ENCODE measurements at regions not wholly inside any gene's neighbourhood (a gene's known extent, or its start where the extent isn't known, plus 50 kb on each side); places are given as distances from the start of the nearest gene placed in this dataset.
"Not testable (repeated sequence)": the region's sequence is repeated elsewhere in the genome, so short reads cannot be mapped to it uniquely, and the experiment has no call there.

DNA sequence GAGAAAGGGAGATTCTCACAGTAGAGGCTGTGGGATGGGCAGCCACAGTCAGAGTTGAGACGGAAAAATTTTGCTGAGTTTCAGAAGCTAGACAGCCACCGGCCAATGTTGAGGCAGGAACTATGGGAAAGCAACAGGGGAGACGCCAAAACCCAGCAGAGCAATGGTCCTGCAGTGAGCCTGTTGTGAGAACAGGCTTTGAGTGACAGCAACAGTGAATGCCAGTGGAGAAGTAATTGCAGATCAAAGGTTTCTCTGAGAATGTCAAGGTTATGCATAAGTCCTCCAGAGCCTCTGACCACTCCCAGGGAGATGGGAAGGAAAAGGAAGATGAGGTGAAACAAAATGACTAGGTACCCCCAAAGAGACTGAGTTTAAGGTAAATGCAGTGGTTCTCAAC, 54.2 kb upstream of the DAAM1 start:
- intact Hi-C loops (cut with micrococcal nuclease): no loop called here
- Histone ChIP-seq H3K9me3 (ENCODE audit: control insufficient read depth, insufficient read depth, low read length) (no peaks in the 10 kb centered on the region), H3K4me3 (ENCODE audit: low read length) (no peak overlapping the region), H3K4me1 (ENCODE audit: control insufficient read depth, insufficient read depth, low read length) (no peaks in the 10 kb centered on the region), H3K27ac (ENCODE audit: low read length) (no peak overlapping the region), H3K36me3 (ENCODE audit: control insufficient read depth, insufficient read depth, low read length) (no peaks in the 10 kb centered on the region), H3K27me3 (ENCODE audit: control insufficient read depth, insufficient read depth, low read length) (no peaks in the 10 kb centered on the region)
- no peaks in the 10 kb centered on the region for H3K9me3 Mint-ChIP-seq
- DNase-seq: no peak
- H3K4me1 Mint-ChIP-seq: no peaks in the 10 kb centered on the region
- no peak overlapping the region for H3K27ac Mint-ChIP-seq
- peaks cover 3% of the 10 kb centered on the region in 2 donors for H3K27me3 Mint-ChIP-seq (ENCODE audit: low read depth in 2 of 2)
- H3K36me3 Mint-ChIP-seq: no peaks in the 10 kb centered on the region
- no peak overlapping the region for H3K4me3 Mint-ChIP-seq
- TF ChIP-seq, protein P1, sequence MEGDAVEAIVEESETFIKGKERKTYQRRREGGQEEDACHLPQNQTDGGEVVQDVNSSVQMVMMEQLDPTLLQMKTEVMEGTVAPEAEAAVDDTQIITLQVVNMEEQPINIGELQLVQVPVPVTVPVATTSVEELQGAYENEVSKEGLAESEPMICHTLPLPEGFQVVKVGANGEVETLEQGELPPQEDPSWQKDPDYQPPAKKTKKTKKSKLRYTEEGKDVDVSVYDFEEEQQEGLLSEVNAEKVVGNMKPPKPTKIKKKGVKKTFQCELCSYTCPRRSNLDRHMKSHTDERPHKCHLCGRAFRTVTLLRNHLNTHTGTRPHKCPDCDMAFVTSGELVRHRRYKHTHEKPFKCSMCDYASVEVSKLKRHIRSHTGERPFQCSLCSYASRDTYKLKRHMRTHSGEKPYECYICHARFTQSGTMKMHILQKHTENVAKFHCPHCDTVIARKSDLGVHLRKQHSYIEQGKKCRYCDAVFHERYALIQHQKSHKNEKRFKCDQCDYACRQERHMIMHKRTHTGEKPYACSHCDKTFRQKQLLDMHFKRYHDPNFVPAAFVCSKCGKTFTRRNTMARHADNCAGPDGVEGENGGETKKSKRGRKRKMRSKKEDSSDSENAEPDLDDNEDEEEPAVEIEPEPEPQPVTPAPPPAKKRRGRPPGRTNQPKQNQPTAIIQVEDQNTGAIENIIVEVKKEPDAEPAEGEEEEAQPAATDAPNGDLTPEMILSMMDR (IDR thresholded peaks at IDR 0.05): no peak
- no peak for ATAC-seq
- WGBS (ENCODE audit: insufficient coverage): 88% methylated on average over 3 of the region's 3 CpGs

DNA sequence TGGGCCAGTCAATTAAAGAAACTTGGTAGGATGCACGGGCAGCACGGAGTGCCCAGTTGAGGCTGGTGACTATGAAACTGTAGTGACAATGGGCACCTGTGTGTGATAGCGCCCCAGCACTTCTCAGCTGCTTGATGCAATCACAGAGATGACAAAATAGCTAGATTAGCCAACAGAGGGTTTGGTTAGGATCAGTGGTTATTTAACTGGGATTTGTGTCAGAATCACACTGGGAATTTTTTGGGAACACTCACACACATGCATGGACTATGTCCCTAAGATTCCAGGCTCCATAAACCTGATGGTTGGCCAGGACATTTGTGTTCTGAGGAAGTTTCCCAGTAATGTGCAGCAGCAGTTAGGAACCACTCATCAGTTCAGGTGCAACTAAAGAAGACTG, 51.2 kb upstream of the DAAM1 start:
- no peak for ATAC-seq
- 92% methylated on average over 3 of the region's 3 CpGs for WGBS (ENCODE audit: insufficient coverage)

DNA sequence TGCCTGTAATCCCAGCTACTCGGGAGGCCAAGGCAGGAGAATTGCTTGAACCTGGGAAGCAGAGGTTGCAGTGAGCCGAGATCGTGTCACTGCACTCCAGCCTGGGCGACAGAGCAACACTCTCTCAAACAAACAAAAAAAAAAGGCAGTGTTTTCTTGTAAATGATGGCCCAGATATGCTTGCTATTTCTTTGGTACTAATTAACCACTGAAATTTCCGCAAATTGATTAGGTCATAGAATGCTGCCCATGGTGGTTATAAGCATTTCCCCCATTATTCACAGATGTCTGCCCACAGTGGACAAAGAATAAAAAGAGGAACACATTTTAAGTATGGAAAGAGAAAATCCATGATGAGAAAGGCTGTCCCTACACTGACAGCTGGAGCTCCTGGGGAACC, 49.9 kb upstream of the DAAM1 start:
- H3K27me3 Mint-ChIP-seq (ENCODE audit: low read depth in 2 of 2); H3K27ac ChIP-seq (ENCODE audit: low read length); intact Hi-C loops (cut with micrococcal nuclease); H3K27me3 ChIP-seq (ENCODE audit: control insufficient read depth, insufficient read depth, low read length); H3K9me3 Mint-ChIP-seq; H3K27ac Mint-ChIP-seq; H3K4me3 ChIP-seq (ENCODE audit: low read length); H3K4me1 ChIP-seq (ENCODE audit: control insufficient read depth, insufficient read depth, low read length); H3K4me3 Mint-ChIP-seq; H3K4me1 Mint-ChIP-seq; DNase-seq; ATAC-seq; H3K9me3 ChIP-seq (ENCODE audit: control insufficient read depth, insufficient read depth, low read length); H3K36me3 Mint-ChIP-seq; H3K36me3 ChIP-seq (ENCODE audit: control insufficient read depth, insufficient read depth, low read length): not testable (repeated sequence)
- whole genome bisulfite sequencing (ENCODE audit: insufficient coverage): 96% methylated on average over 4 of the region's 5 CpGs

More for the DNA sequence above, 51.2 kb upstream of the DAAM1 start:
- no peaks in the 10 kb centered on the region for H3K27me3 ChIP-seq (ENCODE audit: control insufficient read depth, insufficient read depth, low read length)
- peaks cover 0 to 3% of the 10 kb centered on the region in 2 donors for H3K27me3 Mint-ChIP-seq (ENCODE audit: low read depth in 2 of 2)
- H3K4me3 Mint-ChIP-seq: no peak overlapping the region
- TF ChIP-seq, protein P1 (IDR thresholded peaks at IDR 0.05): no peak
- H3K27ac Mint-ChIP-seq: no peak overlapping the region
- no peaks in the 10 kb centered on the region for H3K9me3 Mint-ChIP-seq
- H3K9me3 ChIP-seq (ENCODE audit: control insufficient read depth, insufficient read depth, low read length): no peaks in the 10 kb centered on the region
- H3K4me1 Mint-ChIP-seq: no peaks in the 10 kb centered on the region
- H3K27ac ChIP-seq (ENCODE audit: low read length): no peak overlapping the region
- H3K4me1 ChIP-seq (ENCODE audit: control insufficient read depth, insufficient read depth, low read length): no peaks in the 10 kb centered on the region
- intact Hi-C loops (cut with micrococcal nuclease): no loop called here
- H3K4me3 ChIP-seq (ENCODE audit: low read length): no peak overlapping the region
- no peak for DNase-seq
- H3K36me3 Mint-ChIP-seq: no peaks in the 10 kb centered on the region
- no peaks in the 10 kb centered on the region for H3K36me3 ChIP-seq (ENCODE audit: control insufficient read depth, insufficient read depth, low read length)

Measured in natural killer cell (primary cell).